ENCODE measurements at regions not wholly inside any gene's neighbourhood (a gene's known extent, or its start where the extent isn't known, plus 50 kb on each side); places are given as distances from the start of the nearest gene placed in this dataset.
A peak's percentile ranks its signal among the peaks of the same experiment; 100 is the strongest.

- TF ChIP-seq CTCF (IDR thresholded peaks at IDR 0.05; ENCODE audit: low read length, missing control alignments), result no peak
- H3K4me3 ChIP-seq (replicated peaks; ENCODE audit: low read depth, low read length), result no peak overlapping the region
- peak; percentile 45 for DNase-seq (ENCODE audit: low read depth)
Observed at GRCh38 chr9:126043681-126044080, 282.9 kb upstream of the MVB12B start.

GRCh38 chr9:126049088-126049487, 277.5 kb upstream of the MVB12B start:
- no peak for DNase-seq (ENCODE audit: low read depth)
- TF ChIP-seq CTCF (IDR thresholded peaks at IDR 0.05; ENCODE audit: low read length, missing control alignments), result no peak
- H3K4me3 ChIP-seq (replicated peaks; ENCODE audit: low read depth, low read length), result no peak overlapping the region

GRCh38 chr9:126049896-126050604, 276.6 kb upstream of the MVB12B start:
- no peak overlapping the region for H3K4me3 ChIP-seq (replicated peaks; ENCODE audit: low read depth, low read length)
- no peak for DNase-seq (ENCODE audit: low read depth)
- no peak for TF ChIP-seq CTCF (IDR thresholded peaks at IDR 0.05; ENCODE audit: low read length, missing control alignments)

GRCh38 chr9:126050605-126050990, 276.0 kb upstream of the MVB12B start:
- DNase-seq (ENCODE audit: low read depth), result no peak
- TF ChIP-seq CTCF (IDR thresholded peaks at IDR 0.05; ENCODE audit: low read length, missing control alignments), result no peak
- no peak overlapping the region for H3K4me3 ChIP-seq (replicated peaks; ENCODE audit: low read depth, low read length)

GRCh38 chr9:126051446-126052130, 275.0 kb upstream of the MVB12B start:
- H3K4me3 ChIP-seq (replicated peaks; ENCODE audit: low read depth, low read length), result no peak overlapping the region
- TF ChIP-seq CTCF (IDR thresholded peaks at IDR 0.05; ENCODE audit: low read length, missing control alignments), result no peak
- DNase-seq (ENCODE audit: low read depth), result no peak

- DNase-seq (ENCODE audit: low read depth), result no peak
- no peak for TF ChIP-seq CTCF (IDR thresholded peaks at IDR 0.05; ENCODE audit: low read length, missing control alignments)
- H3K4me3 ChIP-seq (replicated peaks; ENCODE audit: low read depth, low read length), result no peak overlapping the region
Observed at GRCh38 chr9:126052791-126053190, 273.8 kb upstream of the MVB12B start.

- no peak overlapping the region for H3K4me3 ChIP-seq (replicated peaks; ENCODE audit: low read depth, low read length)
- TF ChIP-seq CTCF (IDR thresholded peaks at IDR 0.05; ENCODE audit: low read length, missing control alignments), result no peak
Observed at GRCh38 chr9:126053913-126054312, 272.7 kb upstream of the MVB12B start.

More at GRCh38 chr9:126053913-126054312, 272.7 kb upstream of the MVB12B start:
- DNase-seq (ENCODE audit: low read depth), result no peak
